H1 (cell line): ENCODE measurements at regions not wholly inside any gene's neighbourhood (a gene's known extent, or its start where the extent isn't known, plus 50 kb on each side); places are given as distances from the start of the nearest gene placed in this dataset.

Experiments
- CTCF ChIP-seq, 3 experiments: IDR thresholded peaks; 1 replicate in 2 of 3; 2 replicates in 1 of 3; pipeline versions ENCODE4 v1.5.1 to v1.6.1; 2011; ENCODE audit warnings: low read length in 3 of 3, mild to moderate bottlenecking in 3 of 3, inconsistent platforms in 2 of 3, low read depth in 1 of 3, moderate library complexity in 1 of 3; ENCODE audit not compliant: insufficient read depth in 1 of 3; ENCODE audit errors: control extremely low read depth in 1 of 3
- EP300 ChIP-seq, 2 experiments: IDR thresholded peaks; 1 replicate in 1 of 2; 2 replicates in 1 of 2; pipeline ENCODE4 v1.6.1; 2011 to 2012; ENCODE audit warnings: low read depth in 2 of 2, low read length in 2 of 2, mild to moderate bottlenecking in 2 of 2, borderline replicate concordance in 1 of 2, inconsistent platforms in 1 of 2, moderate library complexity in 1 of 2
- EZH2 ChIP-seq: fragments of 200-600 bp; sonication (generic); IDR thresholded peaks from 2 replicates; pipeline ENCODE4 v1.7.1; 2012; ENCODE audit warnings: low read depth, mild to moderate bottlenecking, moderate library complexity, low read length, inconsistent platforms; ENCODE audit not compliant: severe bottlenecking
- POLR2A ChIP-seq, 2 experiments: IDR thresholded peaks; 1 replicate in 1 of 2; 2 replicates in 1 of 2; pipeline ENCODE4 v1.6.1; 2011; ENCODE audit warnings: low read depth in 2 of 2, low read length in 2 of 2, mild to moderate bottlenecking in 2 of 2; ENCODE audit errors: control extremely low read depth in 1 of 2
- RAD21 ChIP-seq, 2 experiments: IDR thresholded peaks in 1 of 2; conservative IDR thresholded peaks in 1 of 2; 2 replicates each; pipeline ENCODE4 v1.6.1; 2011; ENCODE audit warnings: low read depth in 2 of 2, low read length in 2 of 2, improper control_type of control experiment in 1 of 2, inconsistent platforms in 1 of 2, mild to moderate bottlenecking in 1 of 2, moderate library complexity in 1 of 2
- RXRA ChIP-seq: IDR thresholded peaks from 2 replicates; pipeline ENCODE4 v1.6.1; 2011; ENCODE audit warnings: low read depth, mild to moderate bottlenecking, low read length, moderate library complexity; ENCODE audit not compliant: insufficient read depth
- TF ChIP-seq, protein P1 (sequence below): IDR thresholded peaks from 2 replicates; pipeline ENCODE4 v1.6.1; 2011; ENCODE audit warnings: low read depth, mild to moderate bottlenecking, low read length; ENCODE audit not compliant: insufficient read depth

- TF ChIP-seq RAD21 (IDR thresholded peaks at IDR 0.05 in 1 of 2, conservative IDR thresholded peaks at IDR 0.05 in 1 of 2; ENCODE audit: low read depth in 2 of 2, low read length in 2 of 2) = peak in 1 of 2 experiments; percentile 5; a peak in 1 of 4 replicates
- TF ChIP-seq EP300 (IDR thresholded peaks at IDR 0.05; ENCODE audit: borderline replicate concordance in 1 of 2, low read depth in 2 of 2, low read length in 2 of 2) = no peak
- no peak for TF ChIP-seq CTCF (IDR thresholded peaks at IDR 0.05; ENCODE audit: control extremely low read depth in 1 of 3, insufficient read depth in 1 of 3, low read depth in 1 of 3, low read length in 3 of 3)
- no peak for TF ChIP-seq RXRA
- TF ChIP-seq, protein P1, sequence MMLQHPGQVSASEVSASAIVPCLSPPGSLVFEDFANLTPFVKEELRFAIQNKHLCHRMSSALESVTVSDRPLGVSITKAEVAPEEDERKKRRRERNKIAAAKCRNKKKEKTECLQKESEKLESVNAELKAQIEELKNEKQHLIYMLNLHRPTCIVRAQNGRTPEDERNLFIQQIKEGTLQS = no peak
- no peak for TF ChIP-seq EZH2
- TF ChIP-seq POLR2A (IDR thresholded peaks at IDR 0.05; ENCODE audit: control extremely low read depth in 1 of 2, low read depth in 2 of 2, low read length in 2 of 2) = no peak
Measured at GRCh38 chr7:1298931-1299885, 66.5 kb downstream of the UNCX start.
